ENCODE measurements at regions not wholly inside any gene's neighbourhood (a gene's known extent, or its start where the extent isn't known, plus 50 kb on each side); places are given as distances from the start of the nearest gene placed in this dataset.

- TF ChIP-seq, protein P1, sequence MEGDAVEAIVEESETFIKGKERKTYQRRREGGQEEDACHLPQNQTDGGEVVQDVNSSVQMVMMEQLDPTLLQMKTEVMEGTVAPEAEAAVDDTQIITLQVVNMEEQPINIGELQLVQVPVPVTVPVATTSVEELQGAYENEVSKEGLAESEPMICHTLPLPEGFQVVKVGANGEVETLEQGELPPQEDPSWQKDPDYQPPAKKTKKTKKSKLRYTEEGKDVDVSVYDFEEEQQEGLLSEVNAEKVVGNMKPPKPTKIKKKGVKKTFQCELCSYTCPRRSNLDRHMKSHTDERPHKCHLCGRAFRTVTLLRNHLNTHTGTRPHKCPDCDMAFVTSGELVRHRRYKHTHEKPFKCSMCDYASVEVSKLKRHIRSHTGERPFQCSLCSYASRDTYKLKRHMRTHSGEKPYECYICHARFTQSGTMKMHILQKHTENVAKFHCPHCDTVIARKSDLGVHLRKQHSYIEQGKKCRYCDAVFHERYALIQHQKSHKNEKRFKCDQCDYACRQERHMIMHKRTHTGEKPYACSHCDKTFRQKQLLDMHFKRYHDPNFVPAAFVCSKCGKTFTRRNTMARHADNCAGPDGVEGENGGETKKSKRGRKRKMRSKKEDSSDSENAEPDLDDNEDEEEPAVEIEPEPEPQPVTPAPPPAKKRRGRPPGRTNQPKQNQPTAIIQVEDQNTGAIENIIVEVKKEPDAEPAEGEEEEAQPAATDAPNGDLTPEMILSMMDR (IDR thresholded peaks at IDR 0.05; ENCODE audit: extremely low read depth in 1 of 2, insufficient read depth in 1 of 2, low read depth in 1 of 2, low read length in 2 of 2) = no peak
- TF ChIP-seq JUN (IDR thresholded peaks at IDR 0.05; ENCODE audit: borderline replicate concordance, insufficient read depth, insufficient read length, low read depth) (no peak), EZH2 (IDR thresholded peaks at IDR 0.05; ENCODE audit: borderline replicate concordance, low read depth, low read length, severe bottlenecking) (no peak), POLR2A (IDR thresholded peaks at IDR 0.05; ENCODE audit: low read depth, low read length) (no peak), POLR2AphosphoS5 (IDR thresholded peaks at IDR 0.05; ENCODE audit: insufficient read depth, low read depth, low read length) (no peak)
These were observed 91.4 kb upstream of the IRX4 start for GRCh38 chr5:1974081-1974480.

Measured in endothelial cell of umbilical vein (primary cell).